Stimulated activated CD4-positive, alpha-beta T cell treated with anti-CD3 and anti-CD28 coated beads, Interleukin-12 subunit alpha, Interleukin-12 subunit beta, amount 100 ng/mL, for 24 hours (primary cell): ENCODE measurements at regions not wholly inside any gene's neighbourhood (a gene's known extent, or its start where the extent isn't known, plus 50 kb on each side); places are given as distances from the start of the nearest gene placed in this dataset.
"Not testable (repeated sequence)": the region's sequence is repeated elsewhere in the genome, so short reads cannot be mapped to it uniquely, and the experiment has no call there.

ENCODE experiments used
- DNase-seq, 2 experiments: peaks; one replicate each; pipeline ENCODE4 v3.0.0-alpha.2; 2020; ENCODE audit warnings: low read depth in 2 of 2

- no peak for DNase-seq
Measured at GRCh38 chr9:119924736-119925135, 555.5 kb upstream of the BRINP1 start.

- no peak for DNase-seq
Measured at GRCh38 chr9:119917175-119917574, 547.9 kb upstream of the BRINP1 start.

- no peak for DNase-seq
Measured at GRCh38 chr9:119907056-119907455, 537.8 kb upstream of the BRINP1 start.

DNA sequence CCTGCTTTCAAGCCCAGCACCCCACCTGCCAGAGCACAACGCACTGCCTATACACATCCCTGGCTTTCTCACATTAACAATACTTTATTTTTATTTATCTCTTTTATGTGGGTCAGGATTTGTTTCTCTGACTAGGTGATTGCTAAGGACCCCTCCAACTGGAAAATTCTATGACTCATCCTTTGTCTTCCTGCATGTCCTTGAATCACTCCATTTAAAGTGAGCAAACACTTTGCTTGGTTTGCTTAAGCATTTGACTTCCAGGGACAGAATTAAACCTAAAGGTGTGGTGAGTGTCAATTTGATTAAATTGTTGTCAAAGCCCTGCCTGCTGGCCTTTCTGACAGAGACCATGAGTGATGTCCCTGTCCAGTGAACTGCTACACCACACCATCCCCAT is 536.5 kb upstream of the BRINP1 start:
- DNase-seq = no peak

GRCh38 chr9:119903851-119904250 is 534.6 kb upstream of the BRINP1 start:
- DNase-seq = no peak

- DNase-seq = no peak
Measured at GRCh38 chr9:119902611-119903010, 533.4 kb upstream of the BRINP1 start.

GRCh38 chr9:119898316-119898715 is 529.1 kb upstream of the BRINP1 start:
- DNase-seq = no peak

- no peak for DNase-seq
Measured at GRCh38 chr9:119884438-119884837, 515.2 kb upstream of the BRINP1 start.

DNA sequence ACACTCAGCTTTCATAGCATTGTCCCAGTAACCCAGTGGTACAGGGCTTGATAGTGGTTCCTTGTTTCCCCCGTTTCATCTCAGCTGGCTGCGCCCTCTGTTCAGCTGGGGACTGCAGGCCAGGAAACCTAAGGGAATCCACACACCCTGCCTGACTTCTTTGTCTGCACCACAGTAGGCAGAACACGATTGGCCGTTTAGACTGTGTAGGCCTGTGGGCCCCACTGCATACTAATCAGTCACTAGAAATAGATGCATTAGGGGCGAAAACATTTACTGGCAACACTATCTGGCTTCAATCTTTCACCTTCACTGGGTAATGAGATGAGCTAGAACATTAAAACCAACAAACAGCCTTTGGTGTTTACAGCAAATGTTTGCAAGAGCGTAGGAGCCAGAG is 512.7 kb upstream of the BRINP1 start:
- no peak for DNase-seq

- no peak for DNase-seq
Measured at GRCh38 chr9:119880361-119880760, 511.1 kb upstream of the BRINP1 start.

- no peak for DNase-seq
Measured at GRCh38 chr9:119877306-119877705, 508.1 kb upstream of the BRINP1 start.

GRCh38 chr9:119873877-119874276 is 504.6 kb upstream of the BRINP1 start:
- no peak for DNase-seq

GRCh38 chr9:119870251-119870650 is 501.0 kb upstream of the BRINP1 start:
- DNase-seq = not testable (repeated sequence)

DNA sequence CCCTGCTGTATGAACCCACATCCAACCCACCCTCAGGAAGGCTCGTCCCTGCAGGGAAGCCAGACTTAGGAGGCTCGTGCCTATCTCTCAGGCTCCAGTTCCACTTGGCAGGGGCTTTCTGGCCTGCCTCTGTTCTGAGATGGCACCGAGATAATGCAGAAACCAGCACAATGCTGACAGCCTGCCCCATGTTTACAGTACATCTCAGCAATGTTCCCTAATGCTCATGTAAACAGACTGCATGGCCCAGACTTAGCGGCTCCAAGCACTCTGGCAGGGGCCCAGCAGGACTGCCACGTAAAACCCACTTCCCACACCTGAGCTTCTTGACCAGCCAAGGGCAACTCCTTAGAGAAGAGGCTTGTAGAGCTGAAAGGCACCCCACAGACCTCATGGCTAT is 499.5 kb upstream of the BRINP1 start:
- DNase-seq = no peak

GRCh38 chr9:119861842-119862241 is 492.6 kb upstream of the BRINP1 start:
- DNase-seq = no peak

DNA sequence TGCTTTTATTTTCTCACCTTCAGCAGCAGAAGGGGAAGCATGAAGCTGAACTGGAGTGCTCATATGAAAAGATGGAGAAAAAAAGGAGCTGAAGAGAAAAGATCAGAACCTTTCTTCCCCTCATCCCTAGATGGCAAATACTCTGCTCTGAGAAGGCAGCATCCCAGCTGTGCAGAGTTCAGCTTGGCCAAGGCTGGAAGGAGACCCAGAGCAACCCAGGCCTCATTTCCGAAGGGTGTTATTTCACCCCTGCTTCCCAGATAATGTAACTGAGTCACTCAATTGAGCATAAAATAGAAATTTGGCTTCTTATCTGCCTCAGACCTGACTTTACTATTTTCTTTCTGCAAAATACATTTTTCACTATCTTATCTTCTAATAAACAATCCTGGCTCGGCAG is 489.9 kb upstream of the BRINP1 start:
- no peak for DNase-seq

DNA sequence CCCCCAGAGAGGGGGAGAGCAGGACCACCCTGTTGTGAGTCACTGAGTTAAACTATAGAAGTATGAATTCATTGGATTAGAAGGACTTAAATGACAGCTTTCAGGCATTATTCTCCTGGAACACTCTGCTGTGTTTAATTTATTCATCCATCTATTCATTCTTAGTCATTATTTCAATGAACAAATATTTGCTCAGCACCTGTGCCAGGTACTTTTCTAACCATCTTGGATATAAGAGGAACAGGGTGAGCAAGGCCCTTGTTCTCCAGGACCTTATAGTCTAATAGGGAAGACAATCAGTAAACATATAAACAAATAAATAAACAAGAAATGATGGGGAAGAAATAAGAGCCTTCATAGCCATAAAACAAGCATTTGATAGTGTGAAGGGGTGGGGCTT is 483.9 kb upstream of the BRINP1 start:
- DNase-seq = no peak

DNA sequence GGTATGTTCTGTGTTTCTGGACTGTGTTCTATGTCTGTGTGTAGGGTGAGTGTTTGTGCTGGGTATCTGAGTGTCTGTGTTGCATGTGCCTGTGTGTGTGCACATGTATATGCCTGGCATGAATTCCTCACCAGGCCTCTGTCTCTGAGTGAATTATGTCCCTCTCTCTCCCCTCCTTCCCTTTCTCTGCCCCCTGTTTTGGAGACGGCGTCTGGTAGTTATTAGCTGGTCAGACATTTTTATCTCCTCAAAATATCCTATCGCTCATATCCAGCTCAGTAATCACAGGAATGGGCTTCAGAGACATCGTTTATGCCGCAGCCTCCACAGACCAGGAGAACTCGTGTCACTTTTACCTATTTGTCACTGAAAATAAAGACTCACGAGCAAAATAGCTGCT is 483.2 kb upstream of the BRINP1 start:
- DNase-seq = no peak

GRCh38 chr9:119844431-119844830 is 475.2 kb upstream of the BRINP1 start:
- DNase-seq = no peak

DNA sequence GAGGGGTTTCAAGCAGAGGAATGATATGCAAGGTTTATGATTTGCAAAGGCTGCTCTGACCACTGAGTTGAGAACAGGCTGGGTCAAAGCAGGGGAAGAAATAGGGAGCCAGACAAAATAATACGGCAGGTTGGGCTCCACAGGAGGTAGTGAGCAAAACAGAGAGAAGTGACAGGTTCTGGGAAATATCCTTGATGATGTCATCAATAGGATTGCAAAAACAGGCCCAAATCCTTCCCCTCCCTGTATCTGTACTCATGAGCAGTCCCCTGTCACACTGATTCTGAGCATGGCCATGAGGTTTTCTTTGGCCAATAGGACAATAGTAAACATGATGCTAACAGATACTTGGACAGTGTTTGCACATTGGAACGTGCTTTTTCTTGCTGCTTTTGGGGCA is 471.8 kb upstream of the BRINP1 start:
- no peak for DNase-seq

GRCh38 chr9:119839888-119840287 is 470.7 kb upstream of the BRINP1 start:
- DNase-seq = no peak

DNA sequence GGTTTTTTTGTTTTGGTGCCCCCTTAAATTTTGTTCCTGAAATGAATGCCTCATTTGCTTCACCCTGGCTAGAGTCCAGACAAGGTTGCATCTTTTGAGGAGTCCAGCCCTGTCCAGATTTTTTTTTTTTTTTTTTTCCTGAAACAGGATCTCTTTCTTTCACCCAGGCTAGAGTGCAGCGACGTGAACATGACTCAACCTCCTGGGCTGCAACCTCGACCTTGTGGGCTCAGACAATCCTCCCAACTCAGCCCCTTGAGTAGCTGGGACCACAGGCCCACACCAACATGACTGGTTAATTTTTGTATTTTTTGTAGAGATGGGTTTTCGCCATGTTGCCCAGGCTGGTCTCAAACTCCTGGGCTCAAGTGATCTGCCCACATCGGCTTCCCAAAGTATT is 469.0 kb upstream of the BRINP1 start:
- no peak for DNase-seq

GRCh38 chr9:119836036-119836435 is 466.8 kb upstream of the BRINP1 start:
- no peak for DNase-seq

DNA sequence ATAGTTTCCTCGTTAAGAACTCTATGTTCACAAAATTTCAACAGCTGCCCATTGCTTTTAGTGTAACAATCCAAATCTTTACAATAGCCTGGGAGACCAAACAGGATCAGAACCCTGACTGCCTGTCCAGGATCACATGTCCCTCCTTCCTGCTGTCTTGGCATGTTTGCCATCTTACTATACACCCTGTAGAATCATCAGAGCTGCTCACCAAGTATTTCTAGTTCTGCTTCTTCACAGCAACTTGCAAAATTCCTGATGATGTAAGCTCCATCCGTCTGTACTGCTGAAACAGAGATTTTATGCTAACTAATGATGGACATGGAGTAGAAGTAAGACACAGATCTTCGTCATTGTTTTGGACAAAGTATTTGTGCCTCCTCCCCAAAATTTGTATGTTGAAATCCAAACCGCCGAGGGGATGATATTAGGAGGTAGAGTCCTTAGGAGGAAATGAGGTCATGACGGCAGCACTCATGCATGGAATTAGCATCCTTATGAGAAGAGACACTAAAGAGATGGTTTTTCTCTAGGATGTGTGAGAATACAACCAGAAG is 464.9 kb upstream of the BRINP1 start:
- DNase-seq = no peak

- no peak for DNase-seq
Measured at GRCh38 chr9:119831309-119831708, 462.1 kb upstream of the BRINP1 start.
